ENCODE measurements at regions not wholly inside any gene's neighbourhood (a gene's known extent, or its start where the extent isn't known, plus 50 kb on each side); places are given as distances from the start of the nearest gene placed in this dataset.
"Not testable (repeated sequence)": the region's sequence is repeated elsewhere in the genome, so short reads cannot be mapped to it uniquely, and the experiment has no call there.

- no peak for DNase-seq
Measured at GRCh38 chr14:29391231-29391630, 536.4 kb downstream of the PRKD1 start.

- DNase-seq = no peak
Measured at GRCh38 chr14:29391801-29392200, 535.8 kb downstream of the PRKD1 start.

DNA sequence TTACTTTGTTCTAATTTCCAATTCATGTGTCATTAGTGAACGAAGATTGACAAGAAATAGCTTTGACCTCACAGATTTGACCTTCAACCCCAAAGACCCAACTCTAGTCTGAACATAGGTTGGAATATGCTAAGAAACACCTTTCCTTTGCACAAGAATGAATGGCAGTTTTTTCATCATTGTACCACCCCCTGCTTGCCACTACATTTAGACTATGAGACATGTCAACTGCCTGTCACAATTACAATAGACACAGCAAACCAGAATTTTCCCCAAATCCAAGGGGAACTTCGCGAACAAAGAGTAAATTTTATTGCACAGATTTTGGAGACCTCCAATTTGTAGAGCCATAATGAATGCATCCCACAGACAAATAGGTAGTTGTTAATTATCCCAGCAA lies 535.4 kb downstream of the PRKD1 start:
- no peak for DNase-seq

- DNase-seq = no peak
Measured at GRCh38 chr14:29403091-29403490, 524.6 kb downstream of the PRKD1 start.

- DNase-seq = no peak
Measured at GRCh38 chr14:29410581-29410980, 517.1 kb downstream of the PRKD1 start.

DNA sequence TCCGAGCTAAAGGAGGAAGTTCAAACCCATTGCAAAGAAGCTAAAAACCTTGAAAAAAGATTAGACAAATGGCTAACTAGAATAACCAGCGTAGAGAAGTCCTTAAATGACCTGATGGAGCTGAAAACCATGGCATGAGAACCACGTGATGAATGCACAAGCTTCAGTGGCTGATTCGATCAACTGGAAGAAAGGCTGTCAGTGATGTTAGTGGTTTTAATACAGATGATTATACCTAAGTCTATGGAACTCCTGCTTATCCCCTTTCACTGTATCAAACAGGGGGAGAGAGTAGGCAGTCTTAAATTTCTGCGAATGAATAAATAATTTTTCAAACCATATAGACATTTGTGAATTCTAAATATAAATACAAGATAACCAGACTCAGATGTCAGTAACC lies 512.7 kb downstream of the PRKD1 start:
- not testable (repeated sequence) for DNase-seq

DNA sequence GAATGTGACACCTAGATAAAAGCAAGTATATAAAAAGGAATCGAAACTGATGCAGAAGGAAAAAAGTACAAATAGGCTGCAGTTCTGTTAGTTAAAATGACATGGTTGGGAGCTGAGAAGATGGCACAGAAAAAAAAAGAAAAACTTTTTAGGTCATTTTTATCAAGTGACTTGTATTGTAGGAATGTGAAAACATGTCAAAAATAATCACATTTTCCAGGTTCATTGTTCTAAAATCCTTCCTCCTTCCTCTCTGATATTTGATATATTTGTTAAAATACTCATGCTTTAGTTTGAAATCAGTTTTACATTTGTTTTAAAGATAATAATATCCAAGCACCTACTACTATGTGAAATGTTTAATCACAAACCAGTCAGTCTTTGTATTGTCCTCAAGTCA lies 507.9 kb downstream of the PRKD1 start:
- no peak for DNase-seq

DNA sequence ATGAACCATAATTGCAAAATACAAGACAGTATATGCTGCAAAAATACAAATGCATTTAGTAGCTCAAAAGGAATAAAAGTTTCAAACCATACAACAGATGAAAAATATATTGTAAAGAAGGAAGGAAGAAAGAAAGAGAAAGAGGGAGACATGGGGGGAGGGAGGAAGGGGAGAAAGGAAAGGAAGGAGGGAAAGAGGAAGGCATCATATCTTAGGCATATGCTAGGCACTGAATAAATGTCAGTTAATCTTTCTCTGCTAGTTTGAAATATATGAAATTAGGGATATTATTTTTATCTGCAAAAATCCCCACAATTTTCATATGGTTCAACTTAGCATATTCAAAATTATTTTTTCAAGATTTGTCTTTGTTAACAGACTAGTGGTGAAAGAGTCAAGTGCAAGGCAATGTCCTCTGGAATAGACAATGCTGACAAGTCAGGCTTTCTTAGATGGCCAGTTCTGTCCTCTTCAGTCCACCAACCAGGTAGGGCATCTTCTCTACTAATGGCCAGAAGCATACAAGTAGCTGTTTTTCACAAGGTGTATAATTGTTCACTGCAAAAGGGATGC lies 506.4 kb downstream of the PRKD1 start:
- DNase-seq = no peak

DNA sequence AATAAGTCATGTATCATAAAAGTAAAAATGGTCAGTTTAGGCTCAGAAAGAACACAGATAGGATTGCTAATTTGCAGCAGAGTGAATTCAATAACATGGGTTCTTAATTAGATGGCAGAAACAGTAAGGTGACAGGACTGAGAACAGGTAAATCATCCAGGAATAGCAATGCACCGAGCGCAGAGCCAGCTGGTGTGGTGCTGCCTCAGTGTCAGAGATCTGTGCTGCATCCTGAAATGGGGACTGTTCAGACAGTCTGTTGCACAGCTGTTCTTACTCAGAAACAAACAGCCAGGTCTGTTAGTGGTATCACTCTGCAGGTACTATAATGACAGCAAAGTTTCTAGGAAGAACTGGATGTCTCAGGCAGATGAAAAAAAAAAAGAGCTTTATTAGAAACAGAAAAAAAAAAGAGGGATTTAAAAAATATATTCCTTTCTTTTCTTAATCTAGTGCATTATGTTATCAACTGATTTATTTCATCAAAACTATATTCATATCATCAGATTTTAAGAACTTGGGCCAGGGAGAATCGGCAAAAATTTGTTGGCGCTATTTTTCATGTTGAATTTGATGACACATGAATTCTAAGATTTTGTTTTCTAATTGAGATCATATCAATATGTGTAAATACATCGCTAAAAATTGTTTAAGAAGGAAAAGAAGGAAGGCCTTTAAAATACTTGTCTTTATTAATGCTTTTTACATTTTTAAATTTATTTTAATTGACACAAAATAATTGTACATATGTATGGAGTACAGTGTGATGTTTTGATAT lies 501.8 kb downstream of the PRKD1 start:
- no peak for DNase-seq

DNA sequence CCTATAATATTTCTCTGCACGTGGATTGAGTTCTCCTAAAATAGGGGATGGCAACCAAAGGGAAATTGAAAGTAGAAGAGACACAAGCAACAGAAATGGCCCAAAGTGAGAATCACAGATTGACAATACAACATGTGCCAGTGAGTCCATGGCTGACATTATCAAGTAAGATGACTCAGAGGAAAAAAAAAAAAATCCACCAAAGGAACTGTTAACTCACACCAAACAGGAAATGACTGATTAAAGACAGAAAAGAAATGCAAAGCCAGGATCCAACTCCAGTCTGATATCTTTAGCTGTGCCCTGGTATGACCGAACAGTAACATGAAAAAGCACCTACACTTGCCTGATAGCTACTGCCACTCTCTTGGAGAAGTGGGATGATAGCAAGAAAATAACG lies 485.0 kb downstream of the PRKD1 start:
- peak; percentile 2 for DNase-seq

DNA sequence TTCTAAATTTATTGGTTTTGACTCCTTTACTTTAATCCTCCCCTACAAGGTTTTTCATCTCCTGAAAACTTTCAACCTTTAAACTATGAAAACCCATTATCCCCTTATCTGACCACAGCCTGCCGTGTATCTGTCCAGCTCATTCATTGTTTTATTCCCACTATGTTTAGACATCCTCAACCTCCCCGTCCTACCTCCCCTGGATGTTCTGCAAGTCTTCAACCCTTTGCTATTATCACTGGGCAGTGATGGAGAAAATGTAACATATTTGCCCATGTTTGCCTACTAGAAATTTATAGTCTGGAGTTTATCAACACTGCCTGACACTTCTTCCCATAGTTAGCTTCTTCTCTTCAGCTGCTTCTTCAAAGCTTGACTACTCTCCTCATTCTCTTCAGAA lies 483.4 kb downstream of the PRKD1 start:
- DNase-seq = no peak

DNA sequence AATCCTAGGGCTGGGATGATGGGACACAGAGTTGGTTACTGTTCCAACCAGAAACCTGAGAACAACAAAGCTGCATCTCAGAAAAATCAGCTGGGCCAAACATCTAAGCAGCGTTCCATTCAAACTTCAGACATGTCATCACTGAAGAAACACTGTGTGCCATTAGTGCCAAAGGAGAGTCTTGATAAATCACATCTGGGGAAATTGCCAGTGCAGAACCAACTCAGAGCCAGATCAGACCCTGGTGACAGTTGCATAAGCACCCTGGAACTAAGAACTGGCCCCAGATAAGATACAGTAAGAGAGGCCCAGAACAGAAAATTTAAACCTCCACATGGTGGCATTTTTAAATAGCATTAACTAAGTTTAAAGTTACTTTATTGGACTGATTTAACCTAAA lies 482.8 kb downstream of the PRKD1 start:
- no peak for DNase-seq

DNA sequence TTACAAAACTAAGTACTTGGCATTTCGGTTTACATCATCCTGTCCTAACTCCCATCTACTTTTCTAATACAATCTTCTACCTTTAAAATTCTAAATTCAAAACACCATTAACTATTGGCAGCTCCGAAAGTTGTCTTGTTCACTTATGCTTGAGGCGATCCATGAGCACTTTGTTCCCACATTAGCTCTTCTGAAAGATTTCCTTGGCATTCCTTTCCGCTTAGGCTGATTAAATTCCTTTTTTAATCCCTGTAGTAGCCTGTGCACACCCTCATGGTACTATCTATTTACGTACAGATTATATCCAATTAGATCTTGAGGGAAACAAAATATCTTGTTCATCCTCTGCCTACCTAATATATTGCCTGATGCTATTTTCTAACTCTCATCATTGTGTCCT lies 480.7 kb downstream of the PRKD1 start:
- DNase-seq = no peak

DNA sequence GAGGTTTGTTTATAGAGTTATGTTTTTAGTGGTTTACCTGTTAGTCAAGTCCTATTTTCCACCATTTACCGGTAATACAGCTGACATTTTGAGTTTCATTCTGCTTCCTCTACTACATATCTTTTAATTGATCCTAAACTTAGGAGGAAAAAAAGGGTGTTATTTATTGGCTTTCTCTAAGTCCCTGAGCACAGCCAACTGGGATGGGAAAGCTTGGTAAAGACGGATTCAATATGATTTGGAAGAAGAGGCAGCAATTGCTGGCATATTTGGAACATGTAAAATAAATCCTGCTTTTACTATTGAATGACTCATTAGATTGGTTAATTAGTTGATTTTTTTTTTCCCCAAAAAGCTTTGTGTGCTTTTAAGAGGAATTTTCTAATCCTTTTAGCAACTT lies 475.7 kb downstream of the PRKD1 start:
- no peak for DNase-seq

DNA sequence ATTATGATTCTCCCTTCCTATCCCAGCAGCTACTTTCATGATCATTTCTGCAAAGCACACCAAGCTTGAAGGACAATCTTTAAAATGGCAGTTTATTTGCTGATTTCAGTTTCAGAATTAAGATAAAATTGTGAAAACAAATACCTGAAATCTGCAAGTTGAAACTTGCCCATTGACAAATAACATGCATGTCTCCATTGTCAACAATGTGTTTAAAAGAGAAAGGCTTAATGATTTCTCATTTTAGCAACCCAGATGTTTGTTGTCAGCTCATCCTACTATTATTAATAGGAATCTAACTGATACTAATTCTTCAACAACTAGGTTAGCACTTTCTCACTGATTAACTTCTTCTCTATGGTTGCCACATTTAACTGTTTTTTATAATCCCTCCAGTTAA lies 474.6 kb downstream of the PRKD1 start:
- DNase-seq = no peak

GRCh38 chr14:29454026-29454693 lies 473.5 kb downstream of the PRKD1 start:
- peak; percentile 9 for DNase-seq

GRCh38 chr14:29458547-29458946 lies 469.1 kb downstream of the PRKD1 start:
- no peak for DNase-seq

- no peak for DNase-seq
Measured at GRCh38 chr14:29459531-29459930, 468.1 kb downstream of the PRKD1 start.

DNA sequence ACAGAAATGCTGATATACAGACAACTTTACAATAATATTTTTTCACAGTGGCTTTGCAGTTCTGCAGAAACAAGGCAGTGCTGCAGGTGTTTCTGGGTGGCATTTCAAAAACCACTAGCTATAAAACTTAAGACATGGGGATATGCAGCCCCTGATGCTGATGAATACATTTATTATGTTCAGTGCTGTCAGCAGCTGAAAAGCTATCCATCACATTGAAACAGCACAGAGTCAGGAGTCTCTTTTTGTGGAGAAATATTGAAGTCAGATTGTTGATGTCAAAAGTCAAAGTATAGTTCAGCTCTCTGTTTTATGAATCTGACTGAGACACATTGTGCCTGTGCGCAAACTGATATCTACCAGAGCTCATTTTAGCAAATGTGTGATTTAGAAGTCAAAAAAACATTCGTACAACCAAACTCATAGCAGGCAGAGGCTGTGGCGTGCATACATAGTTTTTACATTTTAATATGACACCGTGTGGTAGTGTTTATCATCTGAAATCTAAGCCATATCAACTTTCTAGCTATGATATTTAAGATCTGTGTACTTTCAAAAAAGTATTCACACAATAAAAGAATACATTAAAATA lies 467.6 kb downstream of the PRKD1 start:
- no peak for DNase-seq

GRCh38 chr14:29461101-29461500 lies 466.5 kb downstream of the PRKD1 start:
- no peak for DNase-seq

- DNase-seq = no peak
Measured at GRCh38 chr14:29461506-29461905, 466.1 kb downstream of the PRKD1 start.

GRCh38 chr14:29462321-29462720 lies 465.3 kb downstream of the PRKD1 start:
- DNase-seq = no peak

DNA sequence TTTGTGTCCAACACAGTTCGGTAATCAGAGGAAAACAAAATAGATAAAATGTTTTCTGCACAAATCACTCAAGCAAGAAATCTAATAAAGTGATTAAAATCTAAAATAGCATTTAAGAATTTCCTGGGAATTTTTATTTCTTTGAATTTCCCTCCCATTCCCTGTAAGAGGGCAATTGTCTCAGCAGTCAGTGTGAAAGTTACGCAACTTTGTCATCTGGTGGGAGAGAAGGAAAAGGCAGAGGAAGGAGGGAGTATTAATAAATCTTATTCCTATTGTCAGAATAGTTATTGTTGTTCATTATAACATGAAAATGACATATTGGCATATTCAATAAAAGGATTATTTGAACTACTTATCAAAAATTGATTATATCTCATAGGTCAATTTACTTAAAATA lies 464.9 kb downstream of the PRKD1 start:
- no peak for DNase-seq

Measured in fibroblast of skin of scalp (primary cell).